ENCODE measurements at regions not wholly inside any gene's neighbourhood (a gene's known extent, or its start where the extent isn't known, plus 50 kb on each side); places are given as distances from the start of the nearest gene placed in this dataset.
"Not testable (repeated sequence)": the region's sequence is repeated elsewhere in the genome, so short reads cannot be mapped to it uniquely, and the experiment has no call there.

DNA sequence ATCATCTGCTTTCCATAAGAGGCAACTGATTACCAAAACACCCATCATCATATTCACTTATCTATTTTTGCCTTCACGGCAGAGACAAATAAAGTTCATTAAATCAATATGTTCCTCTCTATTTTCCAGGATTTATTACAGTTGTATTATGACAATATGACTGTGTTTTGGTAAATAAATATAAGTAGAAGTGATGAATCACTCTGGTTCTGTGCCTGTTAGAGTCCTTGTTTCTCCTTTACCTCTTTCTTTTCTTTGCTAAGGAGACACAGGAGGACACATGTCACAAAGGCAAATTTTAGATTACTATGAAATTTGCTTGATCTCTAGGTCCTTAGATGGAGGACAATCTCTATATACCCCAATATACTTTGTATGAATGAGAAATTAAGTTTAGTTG lies 152.6 kb upstream of the PLSCR5 start:
- no peak for DNase-seq (ENCODE audit: low spot score)

DNA sequence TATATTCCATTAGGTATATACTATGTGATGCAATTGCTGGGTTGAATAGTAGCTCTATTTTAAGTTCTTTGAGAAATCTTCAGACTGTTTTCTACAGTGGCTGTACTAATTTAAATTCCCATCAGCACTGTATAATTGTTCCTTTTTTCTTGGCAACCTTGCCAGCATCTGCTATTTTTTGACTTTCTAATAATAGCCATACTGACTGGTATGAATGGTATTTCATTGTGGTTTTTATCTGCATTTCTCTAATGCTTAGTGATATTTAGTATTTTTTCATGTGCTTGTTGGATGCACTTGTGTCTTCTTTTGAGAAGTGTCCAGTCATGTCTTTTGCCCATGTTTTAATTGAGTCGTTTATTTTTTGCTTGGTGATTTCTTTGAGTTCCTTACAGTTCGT lies 145.1 kb upstream of the PLSCR5 start:
- DNase-seq (ENCODE audit: low spot score): peak; percentile 1

DNA sequence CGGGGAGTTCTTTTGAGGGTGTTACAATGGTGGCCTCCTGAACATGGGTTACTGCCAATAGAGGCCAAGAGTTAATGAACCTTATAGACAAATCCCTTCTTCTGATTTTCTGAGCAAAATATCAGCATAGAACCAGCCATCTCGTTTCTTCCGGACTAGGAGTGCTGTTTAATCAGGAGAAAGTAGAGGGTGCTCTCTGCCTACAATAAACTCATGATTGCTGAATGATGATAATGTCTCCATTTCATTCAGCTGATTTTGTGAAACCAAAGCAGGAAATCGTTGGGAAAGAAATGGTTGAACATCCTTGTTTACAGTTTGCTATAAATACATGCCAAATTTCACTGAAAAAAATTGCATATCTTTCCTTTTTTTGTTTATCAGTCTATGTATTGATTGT lies 142.8 kb upstream of the PLSCR5 start:
- DNase-seq (ENCODE audit: low spot score): peak; percentile 3

DNA sequence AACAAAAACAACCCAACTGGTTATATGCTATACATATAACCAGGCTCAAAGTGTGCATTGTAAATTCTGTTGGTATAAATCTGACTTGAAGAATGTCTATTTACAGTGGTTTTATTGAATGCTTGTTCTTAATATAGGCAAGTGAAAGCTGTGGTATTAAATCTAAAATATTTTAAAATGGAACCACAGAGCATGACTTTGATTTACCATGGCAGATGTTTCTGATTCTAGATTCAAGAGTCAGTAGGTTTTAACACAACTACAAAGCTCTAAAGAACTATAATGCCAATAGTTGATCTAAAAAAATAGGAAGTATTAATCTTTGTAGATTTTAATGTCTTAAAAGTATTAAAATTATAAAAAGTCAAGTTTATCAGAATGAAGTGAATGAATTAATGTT lies 141.9 kb upstream of the PLSCR5 start:
- no peak for DNase-seq (ENCODE audit: low spot score)

DNA sequence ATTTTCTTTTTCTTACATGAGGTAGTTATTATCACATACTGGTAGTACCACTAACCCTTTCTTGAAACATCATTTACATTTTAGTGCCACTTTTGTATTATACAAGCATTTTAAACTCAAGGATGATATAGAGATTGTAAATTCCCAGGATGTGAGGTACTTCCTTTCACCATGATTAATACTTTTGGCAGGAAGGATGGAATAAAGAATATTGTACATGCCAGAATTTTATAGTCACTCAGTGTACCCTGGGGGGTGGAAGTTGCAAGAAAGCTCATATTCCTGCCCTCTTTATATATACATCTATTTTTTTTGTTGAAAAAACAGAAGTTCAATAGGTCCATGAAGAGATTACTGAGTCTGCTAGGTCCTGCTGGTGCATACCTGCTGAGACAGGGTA lies 141.0 kb upstream of the PLSCR5 start:
- no peak for DNase-seq (ENCODE audit: low spot score)

DNA sequence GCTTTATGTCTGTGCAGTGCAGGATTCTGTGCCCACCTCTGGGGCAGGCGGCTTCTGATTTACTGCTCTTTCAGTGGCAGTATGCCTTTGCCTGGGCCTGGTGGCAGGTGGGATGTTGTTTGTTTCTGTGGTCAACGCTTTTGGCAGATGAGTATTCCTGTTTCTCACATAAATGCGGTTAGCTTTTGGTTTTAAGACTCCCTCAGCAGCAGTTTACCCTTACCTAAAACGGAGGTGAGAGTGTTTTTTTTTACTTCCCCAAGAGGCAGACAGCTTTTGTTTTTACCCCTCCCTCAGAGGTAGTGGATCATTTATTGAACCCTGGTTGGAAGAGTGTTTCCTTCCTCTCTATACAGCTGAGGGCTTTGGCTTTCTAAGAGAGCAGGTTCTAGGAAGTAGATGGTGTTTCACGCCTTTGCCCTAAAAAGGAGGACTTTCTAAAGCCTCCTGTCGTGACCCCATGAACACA lies 134.1 kb upstream of the PLSCR5 start:
- no peak for DNase-seq (ENCODE audit: low spot score)

DNA sequence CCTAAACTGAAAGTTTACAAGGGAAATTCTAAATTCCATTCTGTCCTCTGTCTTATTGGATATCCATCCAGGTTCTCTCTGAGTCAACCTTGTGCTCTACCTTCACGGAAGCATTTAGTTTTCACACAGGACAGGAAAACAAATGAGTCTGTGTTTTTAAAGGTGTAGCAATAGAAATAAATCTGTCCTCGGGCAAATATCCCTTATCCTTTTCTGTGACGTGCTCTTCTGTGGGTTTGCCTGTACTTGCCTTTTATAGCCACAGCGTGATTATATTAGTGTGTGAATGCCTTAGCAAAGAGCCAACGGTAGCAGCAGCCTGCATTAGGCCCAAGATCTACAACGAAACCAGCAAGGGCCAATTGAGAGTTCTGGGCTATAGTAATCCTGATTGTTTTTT lies 127.2 kb upstream of the PLSCR5 start:
- DNase-seq (ENCODE audit: low spot score): no peak

DNA sequence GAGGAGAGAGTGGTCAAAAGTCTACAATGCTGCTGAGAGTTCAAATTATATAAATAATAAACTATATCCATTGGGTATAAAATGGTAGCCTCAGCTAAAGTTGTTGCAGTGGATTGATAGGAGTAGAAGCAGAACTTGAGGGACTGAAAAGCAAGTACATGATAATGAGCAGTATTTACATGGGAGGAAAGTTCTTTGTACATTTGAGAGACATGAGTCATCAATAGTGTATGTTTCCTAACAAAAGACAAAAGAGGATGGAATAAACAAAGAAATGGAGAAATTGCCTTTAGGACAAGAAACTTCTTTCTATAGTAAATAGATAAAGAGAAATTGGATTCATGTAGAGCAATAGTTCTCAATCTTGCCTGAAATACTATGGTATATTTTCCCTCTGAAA lies 110.0 kb upstream of the PLSCR5 start:
- DNase-seq (ENCODE audit: low spot score): no peak

DNA sequence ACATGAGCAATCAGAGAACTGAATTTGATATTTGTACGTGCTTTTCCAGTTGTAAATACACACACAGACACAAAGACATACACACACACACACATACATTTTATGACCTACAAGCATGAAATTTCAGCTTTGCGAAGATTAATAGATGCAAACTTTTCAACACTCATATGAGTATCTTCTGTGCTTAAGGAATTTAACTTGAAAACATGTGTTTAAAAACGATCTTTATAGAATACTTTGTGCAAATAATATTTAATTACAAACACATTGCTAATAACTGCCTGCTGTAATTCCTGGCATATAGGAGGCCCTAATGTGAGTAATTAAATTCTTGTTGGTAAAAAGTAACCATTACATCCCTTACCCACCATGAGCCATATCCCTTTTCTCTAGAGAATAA lies 107.7 kb upstream of the PLSCR5 start:
- no peak for DNase-seq (ENCODE audit: low spot score)

DNA sequence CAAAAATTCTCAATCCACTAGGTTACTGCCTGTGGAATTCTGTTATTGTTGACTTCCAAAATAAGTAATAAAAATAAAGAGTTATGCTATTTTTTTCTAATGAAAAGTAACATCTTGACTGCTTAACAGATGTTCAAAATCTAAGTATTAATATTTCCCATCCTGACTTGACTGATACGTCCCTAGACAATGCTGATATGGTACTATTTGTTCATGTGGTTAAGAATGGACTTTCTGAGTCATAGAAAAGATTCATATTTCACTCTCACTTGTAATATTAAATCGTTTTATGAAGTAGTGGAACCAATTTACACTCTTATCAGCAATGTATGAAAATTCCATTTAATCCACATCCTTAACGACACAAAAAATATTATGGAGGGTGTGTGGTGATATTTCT lies 104.8 kb upstream of the PLSCR5 start:
- DNase-seq (ENCODE audit: low spot score): no peak

DNA sequence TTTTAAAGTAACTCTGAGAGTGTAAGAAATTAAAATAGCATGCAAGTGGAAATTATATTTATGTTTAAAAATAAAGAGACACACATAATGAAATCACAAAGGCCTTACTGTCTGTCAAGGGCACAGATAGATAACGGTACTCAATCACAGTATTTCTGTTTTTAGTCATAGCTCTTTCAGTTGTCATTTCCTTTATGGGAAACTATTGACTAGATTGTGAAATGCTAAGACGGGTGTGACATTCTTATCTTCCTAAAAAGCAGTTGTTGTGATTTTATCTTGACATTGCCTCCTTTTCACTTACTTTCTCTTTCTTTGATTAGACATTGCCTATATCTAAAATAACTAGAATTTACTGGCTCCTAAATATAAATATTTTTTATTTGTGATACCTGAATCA lies 100.1 kb upstream of the PLSCR5 start:
- DNase-seq (ENCODE audit: low spot score): no peak

DNA sequence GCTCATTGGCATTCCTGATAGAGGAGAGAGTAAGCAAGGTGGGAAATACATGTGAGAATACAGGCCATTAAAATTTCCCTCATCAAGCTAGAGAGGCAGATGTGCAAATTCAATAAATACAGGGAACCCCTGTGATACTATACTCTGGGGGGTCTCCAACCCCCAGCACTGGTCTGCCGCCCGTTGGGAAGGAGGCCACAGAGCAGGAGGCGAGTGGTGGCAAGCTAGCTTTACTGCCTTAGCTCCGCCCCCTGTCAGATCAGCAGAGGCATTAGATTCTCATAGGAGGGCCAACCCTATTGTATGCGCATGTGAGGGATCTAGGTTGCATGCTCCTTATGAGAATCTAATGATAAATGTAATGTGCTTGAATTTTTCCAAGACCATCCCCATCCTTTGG lies 97.1 kb upstream of the PLSCR5 start:
- no peak for DNase-seq (ENCODE audit: low spot score)

DNA sequence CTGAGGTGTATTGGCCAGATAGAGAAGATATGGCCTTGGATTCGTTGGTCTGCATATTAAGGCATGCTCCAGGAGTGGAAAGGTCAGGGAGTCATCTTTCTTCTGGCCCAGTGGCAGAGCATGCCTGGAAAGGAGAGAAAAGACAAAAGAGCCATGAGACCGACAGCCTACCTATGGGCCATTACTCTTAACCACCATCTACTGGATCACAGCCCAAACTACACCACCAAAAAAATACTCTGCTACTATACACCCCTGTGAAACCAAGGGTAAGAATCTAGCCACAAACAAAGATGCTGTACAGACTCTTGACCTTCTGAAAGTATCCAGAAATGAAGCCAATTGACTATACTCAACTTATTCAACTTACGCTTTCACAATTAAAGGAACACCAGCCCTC lies 96.1 kb upstream of the PLSCR5 start:
- no peak for DNase-seq (ENCODE audit: low spot score)

DNA sequence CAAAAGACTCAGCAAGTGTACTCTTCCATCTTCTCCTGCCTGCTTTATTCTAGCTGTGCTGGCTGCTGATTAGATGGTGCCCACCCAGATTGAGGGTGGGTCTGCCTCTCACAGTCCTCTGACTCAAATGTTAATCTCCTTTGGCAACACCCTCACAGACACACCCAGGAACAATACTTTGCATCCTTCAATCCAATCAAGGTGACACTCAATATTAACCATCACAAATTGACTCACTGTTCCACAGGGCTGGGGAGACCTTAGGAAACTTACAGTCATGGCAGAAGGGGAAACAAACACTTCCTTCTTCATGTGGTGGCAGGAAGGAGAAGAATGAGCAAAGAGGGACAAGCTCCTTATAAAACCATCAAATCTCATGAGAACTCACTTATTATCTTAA lies 94.9 kb upstream of the PLSCR5 start:
- DNase-seq (ENCODE audit: low spot score): not testable (repeated sequence)

DNA sequence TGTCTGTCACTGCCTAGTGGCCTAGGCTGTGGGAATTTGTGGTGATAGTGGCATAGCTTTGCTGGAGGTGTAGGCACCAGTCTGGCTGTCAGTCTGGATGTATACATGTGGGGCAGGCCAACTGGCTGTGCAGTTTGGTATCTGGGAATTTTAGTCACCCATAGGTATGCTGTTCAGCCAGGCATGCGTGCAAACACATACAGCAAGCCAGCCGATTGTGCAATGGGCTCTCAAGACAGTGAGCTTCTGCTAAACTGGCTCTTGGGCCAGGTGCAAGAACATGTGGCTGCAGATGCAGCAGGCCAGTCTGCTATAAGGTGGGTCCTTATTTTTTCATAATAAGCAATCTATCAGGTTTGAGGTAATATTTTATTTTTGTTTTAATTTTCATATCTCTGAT lies 87.1 kb upstream of the PLSCR5 start:
- DNase-seq (ENCODE audit: low spot score): no peak

DNA sequence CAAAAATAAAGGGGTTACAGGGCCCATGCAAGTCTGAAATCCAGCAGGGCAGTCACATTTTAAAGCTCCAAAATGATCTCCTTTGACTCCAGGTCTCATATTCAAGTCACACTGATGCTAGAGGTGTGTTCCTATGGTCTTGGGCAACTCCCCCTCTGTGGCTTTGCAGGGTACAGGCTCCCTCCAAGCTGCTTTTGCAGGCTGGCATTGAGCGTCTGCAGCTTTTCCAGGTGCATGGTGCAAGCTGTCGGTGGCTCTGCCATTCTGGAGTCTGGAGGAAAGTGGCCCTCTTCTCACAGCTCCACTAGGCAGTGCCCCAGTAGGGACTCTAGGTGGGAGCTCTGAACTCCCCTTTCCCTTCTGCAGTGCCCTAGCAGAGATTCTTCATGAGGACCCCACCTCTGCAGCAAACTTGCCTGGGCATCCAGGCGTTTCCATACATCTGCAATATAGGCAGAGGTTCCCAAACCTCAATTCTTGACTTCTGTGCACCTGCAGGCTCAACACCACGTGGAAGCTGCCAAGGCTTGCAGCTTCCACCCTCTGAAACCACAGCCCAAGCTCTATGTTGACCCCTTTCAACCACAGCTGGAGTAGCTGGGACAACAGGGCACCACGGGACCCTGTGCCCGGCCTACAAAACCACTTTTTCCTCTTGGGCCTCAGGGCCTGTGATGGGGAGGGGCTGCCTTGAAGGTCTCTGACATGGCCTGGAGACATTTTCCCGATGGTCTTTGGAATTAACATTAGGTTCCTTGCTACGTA lies 80.1 kb upstream of the PLSCR5 start:
- DNase-seq (ENCODE audit: low spot score): no peak

DNA sequence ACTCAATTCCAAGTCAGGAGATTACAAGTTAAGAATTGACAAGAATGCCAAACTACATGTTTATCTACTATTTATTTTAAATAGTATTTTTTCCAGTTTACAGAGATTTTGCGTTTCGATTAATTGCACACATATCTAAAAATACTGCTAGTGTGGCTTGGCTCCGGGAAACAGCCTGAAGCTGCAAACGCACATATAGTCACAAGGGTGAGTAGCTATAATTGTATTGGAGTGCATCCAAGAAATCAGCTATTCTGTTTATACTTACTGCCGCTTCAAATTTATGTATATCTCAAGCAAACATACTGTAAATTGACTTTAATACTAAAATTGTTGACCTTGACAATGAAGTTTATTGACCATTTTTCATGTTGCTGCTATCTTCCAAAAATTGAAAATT lies 77.0 kb upstream of the PLSCR5 start:
- DNase-seq (ENCODE audit: low spot score): no peak

DNA sequence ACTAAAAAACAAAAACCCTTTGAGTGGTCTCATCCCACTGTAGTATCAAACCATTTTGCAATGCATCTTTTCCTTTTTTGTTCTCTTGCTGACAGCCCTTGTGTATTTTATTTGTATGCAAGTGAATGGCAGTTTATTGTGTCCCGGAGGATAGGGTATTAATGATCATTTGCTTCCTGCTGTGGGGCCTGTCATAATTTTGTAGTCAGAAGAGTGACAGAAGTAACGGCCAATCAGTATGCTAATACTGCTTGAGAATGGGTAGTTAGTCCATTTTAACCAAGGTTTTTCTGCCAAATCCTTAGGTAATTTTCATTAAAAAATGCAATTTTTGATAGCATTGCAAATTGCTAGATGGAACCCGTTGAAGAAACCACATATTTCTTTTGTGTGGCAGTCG lies 75.5 kb upstream of the PLSCR5 start:
- no peak for DNase-seq (ENCODE audit: low spot score)

DNA sequence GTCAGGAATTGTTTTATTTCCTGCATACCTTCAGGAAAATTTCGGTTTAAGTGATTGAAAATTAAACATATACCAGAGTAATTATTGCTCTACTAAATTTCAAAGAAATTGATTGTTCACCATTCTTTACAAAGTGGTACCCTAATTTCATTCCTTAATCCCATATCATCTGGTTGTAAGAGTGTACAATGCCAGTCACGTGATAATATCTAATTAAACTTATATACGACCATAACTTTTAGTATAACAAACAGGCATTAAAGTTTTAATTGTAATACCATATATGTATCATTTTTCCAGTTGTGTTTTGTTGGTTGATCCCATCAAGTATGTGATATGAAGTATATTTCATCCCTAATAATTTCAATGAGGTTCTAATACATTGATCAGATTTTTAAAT lies 74.8 kb upstream of the PLSCR5 start:
- no peak for DNase-seq (ENCODE audit: low spot score)

DNA sequence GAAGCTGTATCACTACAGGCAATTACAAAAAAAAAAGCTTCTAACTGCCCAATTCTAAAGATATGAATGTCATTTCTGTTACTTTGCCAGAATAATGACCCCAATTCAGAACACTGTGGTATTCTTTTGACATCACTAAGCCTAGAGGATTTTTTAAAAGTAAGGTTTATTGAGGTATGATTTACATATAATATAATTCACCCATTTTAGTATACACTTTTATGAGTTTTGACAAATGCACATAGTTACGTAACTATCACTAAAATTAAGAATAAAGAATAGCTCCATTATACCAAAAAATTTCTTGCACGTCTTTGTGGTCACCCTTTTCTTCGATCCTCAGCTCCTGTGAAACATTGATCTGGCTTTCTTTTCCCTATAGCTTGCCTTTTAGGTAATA lies 74.0 kb upstream of the PLSCR5 start:
- DNase-seq (ENCODE audit: low spot score): no peak

DNA sequence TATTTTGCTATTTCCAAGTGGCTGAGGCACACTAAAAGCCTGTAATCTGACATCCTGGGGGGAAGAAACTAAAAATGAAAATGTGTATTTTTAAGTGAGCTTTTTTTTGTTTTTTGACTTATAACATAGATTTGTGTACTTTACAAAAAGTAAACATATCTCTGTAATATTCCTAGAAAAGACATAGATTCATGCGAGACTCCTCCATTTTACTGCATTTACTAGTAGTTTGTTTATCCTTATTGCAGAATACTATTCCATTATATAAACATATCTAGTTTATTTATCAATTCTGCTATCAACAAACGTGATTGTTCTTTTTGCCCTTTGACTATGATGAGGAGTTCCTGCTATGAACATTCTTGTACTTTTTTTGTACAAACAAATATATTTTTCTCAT lies 67.8 kb upstream of the PLSCR5 start:
- DNase-seq (ENCODE audit: low spot score): no peak

DNA sequence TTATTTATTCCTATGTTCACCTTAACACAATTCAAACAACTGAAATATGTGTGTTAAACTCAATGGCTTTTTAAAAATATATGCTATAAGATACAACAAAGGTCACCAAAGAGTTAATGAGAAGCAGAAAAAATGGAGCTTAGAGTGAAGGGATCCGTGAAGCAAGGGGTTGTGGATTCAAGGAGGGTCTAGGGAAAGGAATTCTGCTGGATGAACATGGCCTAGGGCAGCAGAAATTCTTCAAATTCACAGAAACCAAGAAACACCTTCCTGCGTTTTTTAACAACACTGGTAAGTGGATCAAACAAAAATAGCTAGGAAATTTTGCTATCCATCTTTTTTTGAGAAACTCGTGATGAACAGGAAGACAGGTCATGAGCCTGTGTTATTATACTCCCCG lies 59.3 kb upstream of the PLSCR5 start:
- DNase-seq (ENCODE audit: low spot score): no peak

DNA sequence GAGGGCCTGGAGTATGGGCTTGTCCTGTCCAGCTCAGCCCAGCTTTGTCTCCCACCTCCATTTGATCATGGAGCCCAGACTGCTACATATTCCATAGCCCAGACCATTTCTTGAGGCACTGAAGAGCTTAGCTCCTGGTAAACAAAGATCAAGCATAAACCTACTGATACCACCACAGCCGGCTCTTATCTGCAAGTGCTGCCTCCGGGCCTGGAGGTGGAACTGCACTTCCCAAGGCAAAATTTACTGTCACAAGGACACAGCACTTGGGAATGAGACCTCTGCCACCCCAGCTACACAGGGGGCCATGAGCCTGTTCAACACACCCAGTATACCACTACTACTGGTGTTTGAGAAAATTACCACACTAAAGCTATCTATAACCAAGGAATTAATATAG lies 53.7 kb upstream of the PLSCR5 start:
- no peak for DNase-seq (ENCODE audit: low spot score)

DNA sequence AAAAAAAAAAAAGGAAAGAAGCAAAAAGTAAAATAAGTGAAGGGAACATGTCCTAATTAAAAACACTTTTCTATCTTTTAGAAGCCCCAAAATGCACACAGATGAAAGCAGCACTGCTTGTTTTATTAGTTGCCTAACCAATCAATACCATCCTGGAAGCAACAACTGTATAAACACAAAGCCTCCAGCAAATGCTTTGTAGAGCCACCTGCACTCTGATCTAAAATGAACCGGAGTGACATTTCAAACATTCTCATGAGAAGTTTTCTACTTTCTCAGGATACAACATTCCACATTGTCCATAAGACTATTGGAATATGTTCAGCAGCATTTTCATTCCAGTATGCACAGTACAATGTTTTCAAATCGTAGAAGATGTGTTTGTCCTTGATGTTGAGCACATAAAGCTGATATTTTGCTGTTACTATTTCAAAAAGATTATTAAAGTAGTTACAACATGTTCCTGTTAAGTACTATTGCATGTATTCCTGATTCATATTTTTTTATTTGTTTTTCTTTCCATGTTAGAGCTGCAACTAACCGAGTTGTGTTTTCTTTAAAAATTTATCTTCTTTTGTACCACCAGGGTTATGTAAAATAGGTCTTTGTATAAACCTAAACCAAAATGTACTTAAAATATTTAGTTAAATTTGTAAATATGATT lies 50.3 kb upstream of the PLSCR5 start:
- no peak for DNase-seq (ENCODE audit: low spot score)

All from putamen (tissue), 1 donor.